Mesenchymal stem cell (in vitro differentiated cells and primary cell): ENCODE measurements at regions not wholly inside any gene's neighbourhood (a gene's known extent, or its start where the extent isn't known, plus 50 kb on each side); places are given as distances from the start of the nearest gene placed in this dataset.
A peak's percentile ranks its signal among the peaks of the same experiment; 100 is the strongest.

Experiments used
- DNase-seq: peaks from one replicate; pipeline ENCODE4 v3.0.0-alpha.2; 2013
- H2AFZ ChIP-seq: one replicate; pipeline ENCODE4 v1.6.1; 2013; ENCODE audit warnings: low read depth, mild to moderate bottlenecking, control low read depth, inconsistent platforms, low read length, moderate library complexity
- H2AK5ac ChIP-seq: 2 replicates; pipeline ENCODE4 v1.6.1; 2013; ENCODE audit warnings: low read length, moderate library complexity, mild to moderate bottlenecking, inconsistent platforms; ENCODE audit not compliant: severe bottlenecking
- H2BK120ac ChIP-seq: one replicate; pipeline ENCODE4 v1.6.1; 2013; ENCODE audit warnings: low read depth, mild to moderate bottlenecking, inconsistent platforms, low read length, moderate library complexity
- H2BK12ac ChIP-seq, 2 experiments: one replicate each; pipeline ENCODE4 v1.6.1; 2013; ENCODE audit warnings: inconsistent platforms in 2 of 2, low read length in 2 of 2, mild to moderate bottlenecking in 2 of 2, moderate library complexity in 2 of 2, control low read depth in 1 of 2
- H2BK15ac ChIP-seq: one replicate; pipeline ENCODE4 v1.6.1; 2013; ENCODE audit warnings: mild to moderate bottlenecking, low read depth, inconsistent platforms; ENCODE audit not compliant: poor library complexity, severe bottlenecking
- H2BK5ac ChIP-seq: 2 replicates; pipeline ENCODE4 v1.6.1; 2013; ENCODE audit warnings: low read depth, mild to moderate bottlenecking, low read length, control low read depth, inconsistent platforms; ENCODE audit not compliant: poor library complexity, severe bottlenecking
- H3K14ac ChIP-seq, 2 experiments: one replicate each; pipeline ENCODE4 v1.6.1; 2013; ENCODE audit warnings: inconsistent platforms in 2 of 2, low read length in 2 of 2, control low read depth in 1 of 2, mild to moderate bottlenecking in 1 of 2, moderate library complexity in 1 of 2
- H3K18ac ChIP-seq, 2 experiments: one replicate each; pipeline ENCODE4 v1.6.1; 2013; ENCODE audit warnings: inconsistent platforms in 2 of 2, low read length in 2 of 2, control low read depth in 1 of 2, low read depth in 1 of 2, mild to moderate bottlenecking in 1 of 2
- H3K23ac ChIP-seq, 2 experiments: one replicate each; pipeline ENCODE4 v1.6.1; 2013; ENCODE audit warnings: inconsistent platforms in 2 of 2, low read length in 2 of 2, mild to moderate bottlenecking in 2 of 2, moderate library complexity in 2 of 2, control low read depth in 1 of 2
- H3K27ac ChIP-seq: 2 replicates; pipeline ENCODE4 v1.5.1; 2013; ENCODE audit warnings: mild to moderate bottlenecking, moderate library complexity, low read length, control low read depth, inconsistent platforms; ENCODE audit not compliant: poor library complexity, severe bottlenecking
- H3K27me3 ChIP-seq, 2 experiments: 2 replicates each; pipeline versions ENCODE4 v1.6.1 to v1.7.0; 2013; ENCODE audit warnings: low read length in 2 of 2, mild to moderate bottlenecking in 2 of 2, moderate library complexity in 2 of 2, control low read depth in 1 of 2, inconsistent platforms in 1 of 2; ENCODE audit not compliant: control insufficient read depth in 1 of 2, insufficient read depth in 1 of 2
- H3K36me3 ChIP-seq, 2 experiments: 2 replicates each; pipeline versions ENCODE4 v1.6.1 to v1.7.0; 2013; ENCODE audit warnings: low read length in 2 of 2, control low read depth in 1 of 2, inconsistent platforms in 1 of 2, low read depth in 1 of 2, mild to moderate bottlenecking in 1 of 2; ENCODE audit not compliant: insufficient read depth in 2 of 2, control insufficient read depth in 1 of 2
- H3K4ac ChIP-seq, 2 experiments: one replicate each; pipeline ENCODE4 v1.6.1; 2013; ENCODE audit warnings: inconsistent platforms in 2 of 2, low read length in 2 of 2, mild to moderate bottlenecking in 2 of 2, moderate library complexity in 2 of 2, control low read depth in 1 of 2, low read depth in 1 of 2
- H3K4me1 ChIP-seq: 2 replicates; pipeline ENCODE4 v1.6.1; 2013; ENCODE audit warnings: low read depth, low read length, control low read depth; ENCODE audit not compliant: control insufficient read depth, insufficient read depth
- H3K4me2 ChIP-seq: 2 replicates; pipeline ENCODE4 v1.6.1; 2013; ENCODE audit warnings: low read length, mild to moderate bottlenecking, inconsistent platforms; ENCODE audit not compliant: poor library complexity, severe bottlenecking
- H3K4me3 ChIP-seq, 2 experiments: 2 replicates each; pipeline versions ENCODE4 v1.5.1 to v1.7.0; 2013; ENCODE audit warnings: low read length in 2 of 2, mild to moderate bottlenecking in 2 of 2, control low read depth in 1 of 2, low read depth in 1 of 2; ENCODE audit not compliant: insufficient read depth in 1 of 2
- H3K79me1 ChIP-seq: replicated peaks from 2 replicates; pipeline ENCODE4 v1.6.1; 2013; ENCODE audit warnings: mild to moderate bottlenecking, control low read depth, low read length, inconsistent platforms; ENCODE audit not compliant: poor library complexity, severe bottlenecking
- H3K9ac ChIP-seq: 2 replicates; pipeline ENCODE4 v1.7.0; 2013; ENCODE audit warnings: mild to moderate bottlenecking, low read length, moderate library complexity
- H3K9me3 ChIP-seq: 2 replicates; pipeline ENCODE4 v1.7.0; 2013; ENCODE audit warnings: mild to moderate bottlenecking, low read length; ENCODE audit not compliant: control insufficient read depth
- H4K8ac ChIP-seq: one replicate; pipeline ENCODE4 v1.6.1; 2013; ENCODE audit warnings: inconsistent platforms, mild to moderate bottlenecking, low read length, moderate library complexity
- H4K91ac ChIP-seq: one replicate; pipeline ENCODE4 v1.6.1; 2013; ENCODE audit warnings: mild to moderate bottlenecking, low read length, inconsistent platforms
- WGBS: methylation state at CpG from one replicate; pipeline ENCODE4 v1.1.7; 2013; ENCODE audit warnings: mixed read lengths; 5-methylcytosine and 5-hydroxymethylcytosine counted together

GRCh38 chr5:82785882-82786509 lies 291.2 kb downstream of the TMEM167A start:
- no peaks in the 10 kb centered on the region for H3K36me3 ChIP-seq
- no peak overlapping the region for H3K18ac ChIP-seq
- no peak overlapping the region for H3K9ac ChIP-seq
- no peak overlapping the region for H4K91ac ChIP-seq
- no peak overlapping the region for H3K4ac ChIP-seq
- no peak overlapping the region for H3K4me3 ChIP-seq
- H2BK5ac ChIP-seq = no peak overlapping the region
- no peaks in the 10 kb centered on the region for H3K4me1 ChIP-seq
- no peaks in the 10 kb centered on the region for H3K27me3 ChIP-seq
- no peak overlapping the region for H2AK5ac ChIP-seq
- peaks cover under 1% of the 10 kb centered on the region for H3K9me3 ChIP-seq
- no peak overlapping the region for H4K8ac ChIP-seq
- H3K23ac ChIP-seq = no peak overlapping the region
- H2BK15ac ChIP-seq = no peak overlapping the region
- H3K14ac ChIP-seq = no peak overlapping the region
- no peak overlapping the region for H3K4me2 ChIP-seq
- H2BK12ac ChIP-seq = no peak overlapping the region
- H2AFZ ChIP-seq = no peak overlapping the region
- no peak overlapping the region for H2BK120ac ChIP-seq
- H3K79me1 ChIP-seq = no peaks in the 10 kb centered on the region
- DNase-seq = no peak
- no peak overlapping the region for H3K27ac ChIP-seq

GRCh38 chr5:82785456-82785855 lies 291.7 kb downstream of the TMEM167A start:
- Histone ChIP-seq H3K9me3 (no peaks in the 10 kb centered on the region), H2BK120ac (no peak overlapping the region), H3K4me2 (no peak overlapping the region), H3K79me1 (no peaks in the 10 kb centered on the region), H2AK5ac (no peak overlapping the region), H2AFZ (no peak overlapping the region), H4K8ac (no peak overlapping the region), H3K4me1 (no peaks in the 10 kb centered on the region), H4K91ac (no peak overlapping the region), H3K14ac (no peak overlapping the region), H3K23ac (no peak overlapping the region), H3K36me3 (no peaks in the 10 kb centered on the region), H3K4me3 (no peak overlapping the region), H3K9ac (no peak overlapping the region), H3K27me3 (no peaks in the 10 kb centered on the region), H3K4ac (no peak overlapping the region), H2BK5ac (no peak overlapping the region), H2BK12ac (no peak overlapping the region), H3K18ac (no peak overlapping the region), H2BK15ac (no peak overlapping the region), H3K27ac (no peak overlapping the region)
- DNase-seq = no peak

DNA sequence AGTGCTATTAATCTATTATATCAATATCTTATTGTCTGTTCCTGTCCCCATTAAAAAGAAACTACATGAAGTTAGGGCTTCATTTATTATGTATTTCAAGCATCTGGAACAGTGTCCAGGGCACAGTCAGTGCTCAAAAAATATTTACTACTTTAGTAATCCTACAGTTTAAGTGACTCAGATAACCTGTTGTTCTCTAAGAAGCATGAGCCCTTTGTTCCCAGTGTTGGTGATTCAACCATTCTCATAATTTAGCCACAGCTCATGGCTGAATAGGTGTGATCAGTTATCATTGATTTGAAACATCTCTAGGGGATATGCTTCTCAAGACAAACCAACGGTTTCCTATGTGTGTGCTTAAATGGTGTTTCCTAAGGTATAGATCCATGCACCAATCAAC lies 292.7 kb downstream of the TMEM167A start:
- Histone ChIP-seq H3K9ac (no peak overlapping the region), H3K23ac (no peak overlapping the region), H3K4me3 (no peak overlapping the region), H4K8ac (no peak overlapping the region), H3K36me3 (no peaks in the 10 kb centered on the region), H3K9me3 (no peaks in the 10 kb centered on the region), H3K4me1 (no peaks in the 10 kb centered on the region), H2BK5ac (no peak overlapping the region), H3K79me1 (no peaks in the 10 kb centered on the region), H2AFZ (no peak overlapping the region), H2BK120ac (no peak overlapping the region), H2BK15ac (no peak overlapping the region), H2BK12ac (no peak overlapping the region), H3K4me2 (no peak overlapping the region), H3K14ac (no peak overlapping the region), H3K18ac (no peak overlapping the region), H4K91ac (no peak overlapping the region), H2AK5ac (no peak overlapping the region), H3K4ac (no peak overlapping the region), H3K27me3 (no peaks in the 10 kb centered on the region), H3K27ac (no peak overlapping the region)
- no CpG with 5 or more reads among the region's 1 CpG for WGBS
- DNase-seq = no peak

DNA sequence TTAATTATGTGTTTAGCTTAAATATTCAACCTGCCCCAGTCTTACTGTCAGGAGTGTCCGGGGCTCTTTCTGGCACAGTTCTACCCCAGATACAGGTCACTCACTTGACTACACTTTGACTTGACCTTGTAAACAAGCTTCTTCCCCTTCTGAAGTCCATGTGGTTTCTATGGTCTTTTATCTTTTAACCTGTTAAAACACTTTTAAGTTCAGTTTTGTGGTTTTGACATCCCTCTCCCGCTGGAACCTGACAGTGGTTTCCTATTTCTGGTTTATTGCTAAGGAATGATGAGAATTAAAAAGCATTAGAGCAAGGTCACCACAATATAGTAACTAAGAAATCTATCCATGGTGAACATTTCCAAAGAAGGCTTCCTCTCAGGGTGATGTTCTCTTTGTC lies 300.1 kb downstream of the TMEM167A start:
- no peak overlapping the region for H3K9ac ChIP-seq
- H4K91ac ChIP-seq = no peak overlapping the region
- no peak overlapping the region for H3K14ac ChIP-seq
- H3K36me3 ChIP-seq = no peaks in the 10 kb centered on the region
- H2BK120ac ChIP-seq = no peak overlapping the region
- no peak overlapping the region for H2BK15ac ChIP-seq
- H3K4me1 ChIP-seq = peaks cover 4% of the 10 kb centered on the region
- H2BK12ac ChIP-seq = no peak overlapping the region
- H3K4ac ChIP-seq = no peak overlapping the region
- no peak overlapping the region for H2AFZ ChIP-seq
- no peak for DNase-seq
- WGBS = 92% methylated on average over 1 of the region's 2 CpGs
- H3K9me3 ChIP-seq = no peaks in the 10 kb centered on the region
- no peak overlapping the region for H3K23ac ChIP-seq
- H3K27ac ChIP-seq = no peak overlapping the region
- no peaks in the 10 kb centered on the region for H3K27me3 ChIP-seq
- H3K79me1 ChIP-seq = no peaks in the 10 kb centered on the region
- no peak overlapping the region for H4K8ac ChIP-seq
- H3K4me3 ChIP-seq = no peak overlapping the region
- H3K18ac ChIP-seq = no peak overlapping the region
- H3K4me2 ChIP-seq = peak overlapping the region; percentile 27
- no peak overlapping the region for H2AK5ac ChIP-seq
- no peak overlapping the region for H2BK5ac ChIP-seq
